ENCODE measurements at regions not wholly inside any gene's neighbourhood (a gene's known extent, or its start where the extent isn't known, plus 50 kb on each side); places are given as distances from the start of the nearest gene placed in this dataset.

- no peak for DNase-seq (ENCODE audit: low read depth in 1 of 2, low spot score in 2 of 2)
- H4K20me1 ChIP-seq (replicated peaks in 1 of 2; ENCODE audit: control insufficient read depth in 1 of 2, insufficient read depth in 2 of 2, low read length in 2 of 2): no peaks in the 10 kb centered on the region
- H3K56ac ChIP-seq (replicated peaks; ENCODE audit: insufficient read length, low read depth, low read length): no peak overlapping the region
- no peaks in the 10 kb centered on the region for H3K9me3 ChIP-seq (ENCODE audit: insufficient read depth in 2 of 2, low read depth in 1 of 2, low read length in 1 of 2)
- H4K91ac ChIP-seq (replicated peaks; ENCODE audit: insufficient read length, low read length): no peak overlapping the region
- no peak overlapping the region for H3K14ac ChIP-seq (ENCODE audit: insufficient read length)
- ChIA-PET CTCF (ENCODE audit: partially characterized antibody) (interaction anchor here (0.9 to 2.2 kb wide), 3 partner anchors 9 to 29 kb away, joined by 3 to 10 read pairs (median 3); no protein-coding TSS in a partner anchor), POLR2A (ENCODE audit: partially characterized antibody) (no interaction called here)
- no peak overlapping the region for H3K9ac ChIP-seq (replicated peaks in 1 of 4; ENCODE audit: extremely low read depth in 1 of 4, low read depth in 3 of 4, low read length in 3 of 4)
- H3K4me1 ChIP-seq (replicated peaks in 1 of 4; ENCODE audit: control insufficient read depth in 3 of 4, insufficient read depth in 4 of 4, low read length in 3 of 4): peaks cover 2 to 7% (median 6%) of the 10 kb centered on the region in 4 experiments; a peak in 5 of 7 replicates
- no peak overlapping the region for H2AK5ac ChIP-seq (ENCODE audit: low read depth, low read length)
- H2AFZ ChIP-seq (ENCODE audit: low read length): no peak overlapping the region
- H4K8ac ChIP-seq (ENCODE audit: extremely low read depth, insufficient read depth, low read length): no peak overlapping the region
- H3K27me3 ChIP-seq (replicated peaks in 1 of 4; ENCODE audit: control insufficient read depth in 3 of 4, extremely low read depth in 1 of 4, insufficient read depth in 3 of 4, low read length in 3 of 4): no peaks in the 10 kb centered on the region
- no peak overlapping the region for H4K5ac ChIP-seq (ENCODE audit: insufficient read length, low read depth, low read length)
- no peaks in the 10 kb centered on the region for H3K23me2 ChIP-seq (ENCODE audit: low read depth, low read length)
- H3K4me3 ChIP-seq (ENCODE audit: extremely low read depth in 1 of 4, insufficient read depth in 2 of 4, low read depth in 3 of 4, low read length in 4 of 4): no peak overlapping the region
- no peak overlapping the region for H2BK15ac ChIP-seq (ENCODE audit: low read length)
- H3K18ac ChIP-seq (ENCODE audit: extremely low read depth, low read length): no peak overlapping the region
- H2BK5ac ChIP-seq (ENCODE audit: low read depth, low read length): no peak overlapping the region
- H2BK12ac ChIP-seq (ENCODE audit: low read depth, low read length): no peak overlapping the region
- FAIRE-seq: no peak
- H3K79me1 ChIP-seq (ENCODE audit: low read depth, low read length): no peaks in the 10 kb centered on the region
- no peak overlapping the region for H3K23ac ChIP-seq (ENCODE audit: insufficient read length)
- no peak overlapping the region for H3K27ac ChIP-seq (ENCODE audit: low read depth, low read length)
- no peak overlapping the region for H2BK120ac ChIP-seq (replicated peaks; ENCODE audit: low read depth, low read length)
- WGBS, 2 experiments (ENCODE audit: extremely low coverage in 1 of 2, insufficient coverage in 1 of 2, insufficient read length in 1 of 2, insufficient replicate concordance in 2 of 2, low coverage in 1 of 2, low lambda C conversion rate in 2 of 2, missing lambda C conversion rate in 1 of 2): 84% methylated on average over 3 of the region's 3 CpGs; no CpG with 5 or more reads in 1 of the 2 experiments
- H2BK20ac ChIP-seq (ENCODE audit: low read length): no peak overlapping the region
- TF ChIP-seq SIN3A (conservative IDR thresholded peaks at IDR 0.05 in 1 of 2, IDR thresholded peaks at IDR 0.05 in 1 of 2; ENCODE audit: low read depth in 1 of 2, low read length in 2 of 2): no peak
- no peak for TF ChIP-seq BACH1 (IDR thresholded peaks at IDR 0.05; ENCODE audit: low read length)
- TF ChIP-seq SIRT6 (IDR thresholded peaks at IDR 0.05; ENCODE audit: low read length): no peak
- TF ChIP-seq YY1 (IDR thresholded peaks at IDR 0.05; ENCODE audit: low read depth, low read length): no peak
- no peak for TF ChIP-seq CEBPB (IDR thresholded peaks at IDR 0.05; ENCODE audit: low read depth, low read length)
- no peak for TF ChIP-seq POLR2A (IDR thresholded peaks at IDR 0.05; ENCODE audit: control extremely low read depth in 1 of 2, low read depth in 2 of 2, low read length in 2 of 2)
- TF ChIP-seq TAF1 (IDR thresholded peaks at IDR 0.05; ENCODE audit: low read depth, low read length): no peak
- no peak for TF ChIP-seq KDM5A (IDR thresholded peaks at IDR 0.05; ENCODE audit: low read length)
- no peak for TF ChIP-seq CTCF (IDR thresholded peaks at IDR 0.05; ENCODE audit: control extremely low read depth in 1 of 3, insufficient read depth in 1 of 3, low read depth in 1 of 3, low read length in 3 of 3)
- H3K4ac ChIP-seq (replicated peaks; ENCODE audit: insufficient read length, low read depth, low read length): no peak overlapping the region
- no peak overlapping the region for H3K4me2 ChIP-seq (ENCODE audit: insufficient read depth in 1 of 2, low read depth in 2 of 2, low read length in 2 of 2)
- no peaks in the 10 kb centered on the region for H3K36me3 ChIP-seq (ENCODE audit: control insufficient read depth in 2 of 4, insufficient read depth in 4 of 4, low read length in 3 of 4)
- H3K79me2 ChIP-seq (ENCODE audit: control insufficient read depth in 1 of 2, insufficient read depth in 2 of 2, low read length in 2 of 2): no peaks in the 10 kb centered on the region
These were observed 94.2 kb downstream of the MFAP3L start for GRCh38 chr4:169931964-169932363.

Data from H1 (cell line).